Mesodermal cell (in vitro differentiated cells): ENCODE measurements at regions not wholly inside any gene's neighbourhood (a gene's known extent, or its start where the extent isn't known, plus 50 kb on each side); places are given as distances from the start of the nearest gene placed in this dataset.
A peak's percentile ranks its signal among the peaks of the same experiment; 100 is the strongest.

ENCODE experiments used
- H3K27ac ChIP-seq: 2 replicates; pipeline ENCODE4 v1.7.0; 2013; ENCODE audit warnings: mild to moderate bottlenecking, low read depth, low read length, moderate library complexity; ENCODE audit not compliant: severe bottlenecking
- H3K36me3 ChIP-seq: 2 replicates; pipeline ENCODE4 v1.7.1; 2013; ENCODE audit warnings: mild to moderate bottlenecking, low read length, moderate library complexity; ENCODE audit not compliant: control insufficient read depth, insufficient read depth
- H3K4me1 ChIP-seq: one replicate; pipeline ENCODE4 v1.7.1; 2013; ENCODE audit warnings: mild to moderate bottlenecking, low read length; ENCODE audit not compliant: insufficient read depth, control insufficient read depth, poor library complexity, severe bottlenecking
- H3K4me3 ChIP-seq: 2 replicates; pipeline ENCODE4 v1.7.0; 2013; ENCODE audit warnings: low read length, control low read depth, mild to moderate bottlenecking; ENCODE audit not compliant: insufficient read depth, poor library complexity, severe bottlenecking; ENCODE audit errors: extremely low read depth
- H3K9me3 ChIP-seq: 2 replicates; pipeline ENCODE4 v1.7.1; 2013; ENCODE audit warnings: mild to moderate bottlenecking, low read length, moderate library complexity; ENCODE audit not compliant: control insufficient read depth
- WGBS, 2 experiments: methylation state at CpG; one replicate each; pipeline ENCODE4 v1.1.5; 2013; ENCODE audit warnings: missing lambda C conversion rate in 2 of 2; ENCODE audit not compliant: insufficient coverage in 2 of 2; 5-methylcytosine and 5-hydroxymethylcytosine counted together

- Histone ChIP-seq H3K27ac (no peak overlapping the region), H3K9me3 (no peaks in the 10 kb centered on the region), H3K4me3 (no peak overlapping the region), H3K36me3 (no peaks in the 10 kb centered on the region), H3K4me1 (peaks cover 5% of the 10 kb centered on the region)
- whole genome bisulfite sequencing, 2 experiments, result 93 to 96% methylated on average over 6 to 7 of the region's 7 CpGs
Observed at GRCh38 chr2:60400462-60401246, 152.8 kb downstream of the BCL11A start.

GRCh38 chr2:60394463-60394862 lies 159.0 kb downstream of the BCL11A start:
- Histone ChIP-seq H3K9me3 (no peaks in the 10 kb centered on the region), H3K4me1 (peaks cover 3% of the 10 kb centered on the region), H3K27ac (no peak overlapping the region), H3K36me3 (no peaks in the 10 kb centered on the region), H3K4me3 (no peak overlapping the region)
- WGBS, 2 experiments, result 100% methylated on average over 1 of the region's 2 CpGs; no CpG with 5 or more reads in 1 of the 2 experiments

GRCh38 chr2:60391649-60392375 lies 161.6 kb downstream of the BCL11A start:
- Histone ChIP-seq H3K9me3 (no peaks in the 10 kb centered on the region), H3K27ac (no peak overlapping the region), H3K4me3 (no peak overlapping the region), H3K36me3 (no peaks in the 10 kb centered on the region), H3K4me1 (peaks cover 3% of the 10 kb centered on the region)
- 90 to 92% methylated on average over 3 to 5 of the region's 7 CpGs for WGBS, 2 experiments

- Histone ChIP-seq H3K4me3 (no peak overlapping the region), H3K27ac (no peak overlapping the region), H3K4me1 (peaks cover 3% of the 10 kb centered on the region), H3K9me3 (no peaks in the 10 kb centered on the region), H3K36me3 (no peaks in the 10 kb centered on the region)
- 98 to 100% methylated on average over 3 to 5 of the region's 6 CpGs for WGBS, 2 experiments
Observed at GRCh38 chr2:60391230-60391629, 162.2 kb downstream of the BCL11A start.

- Histone ChIP-seq H3K9me3 (no peaks in the 10 kb centered on the region), H3K4me3 (no peak overlapping the region), H3K4me1 (peaks cover 7% of the 10 kb centered on the region), H3K27ac (no peak overlapping the region), H3K36me3 (no peaks in the 10 kb centered on the region)
- 100% methylated on average over 1 of the region's 2 CpGs; no CpG with 5 or more reads in 1 of the 2 experiments for WGBS, 2 experiments
Observed at GRCh38 chr2:60386436-60386835, 167.0 kb downstream of the BCL11A start.

- Histone ChIP-seq H3K27ac (no peak overlapping the region), H3K4me1 (peaks cover 4% of the 10 kb centered on the region), H3K4me3 (no peak overlapping the region), H3K9me3 (no peaks in the 10 kb centered on the region), H3K36me3 (no peaks in the 10 kb centered on the region)
- 98% methylated on average over 4 to 5 of the region's 5 CpGs for WGBS, 2 experiments
Observed at GRCh38 chr2:60385648-60386047, 167.8 kb downstream of the BCL11A start.

GRCh38 chr2:60383401-60384143 lies 169.9 kb downstream of the BCL11A start:
- Histone ChIP-seq H3K4me3 (no peak overlapping the region), H3K27ac (peak overlapping the region; percentile 17), H3K36me3 (no peaks in the 10 kb centered on the region), H3K9me3 (no peaks in the 10 kb centered on the region), H3K4me1 (peaks cover 4% of the 10 kb centered on the region)
- 81 to 86% methylated on average over 4 to 5 of the region's 6 CpGs for WGBS, 2 experiments

- 100% methylated on average over 1 of the region's 2 CpGs; no CpG with 5 or more reads in 1 of the 2 experiments for WGBS, 2 experiments
- Histone ChIP-seq H3K36me3 (no peaks in the 10 kb centered on the region), H3K4me3 (no peak overlapping the region)
Observed at GRCh38 chr2:60380411-60380810, 173.0 kb downstream of the BCL11A start.

GRCh38 chr2:60379684-60380083 lies 173.8 kb downstream of the BCL11A start:
- no peaks in the 10 kb centered on the region for H3K9me3 ChIP-seq
- no peak overlapping the region for H3K4me3 ChIP-seq
- no peaks in the 10 kb centered on the region for H3K36me3 ChIP-seq
- peaks cover 7% of the 10 kb centered on the region for H3K4me1 ChIP-seq
- no peak overlapping the region for H3K27ac ChIP-seq
- WGBS, 2 experiments, result 100% methylated on average over 1 of the region's 2 CpGs; no CpG with 5 or more reads in 1 of the 2 experiments

More at GRCh38 chr2:60380411-60380810, 173.0 kb downstream of the BCL11A start:
- Histone ChIP-seq H3K27ac (no peak overlapping the region), H3K4me1 (peaks cover 4% of the 10 kb centered on the region), H3K9me3 (no peaks in the 10 kb centered on the region)

GRCh38 chr2:60379216-60379615 lies 174.2 kb downstream of the BCL11A start:
- H3K27ac ChIP-seq, result no peak overlapping the region
- no peaks in the 10 kb centered on the region for H3K9me3 ChIP-seq
- H3K4me1 ChIP-seq, result peaks cover 9% of the 10 kb centered on the region
- 93 to 100% methylated on average over 1 to 4 of the region's 7 CpGs for WGBS, 2 experiments
- no peaks in the 10 kb centered on the region for H3K36me3 ChIP-seq
- no peak overlapping the region for H3K4me3 ChIP-seq
